GM10248 (cell line): ENCODE measurements at regions not wholly inside any gene's neighbourhood (a gene's known extent, or its start where the extent isn't known, plus 50 kb on each side); places are given as distances from the start of the nearest gene placed in this dataset.

Experiments used
- CTCF ChIA-PET: fragments of 300-600 bp; sonication (Branson Sonifier 250); formaldehyde crosslinking; extraction: SDS; loops from one replicate; lab custom pipeline; 2021; ENCODE audit warnings: antibody characterized with exemption; lab: Yijun Ruan, JAX
- POLR2A ChIA-PET: fragments of 350-650 bp; sonication (Branson Sonifier 250); formaldehyde crosslinking; extraction: SDS; loops from one replicate; lab custom pipeline; 2020; ENCODE audit warnings: antibody characterized with exemption; lab: Yijun Ruan, JAX
- DNase-seq: peaks from one replicate; pipeline ENCODE4 v3.0.0; 2012; ENCODE audit errors: extremely low spot score
- TF ChIP-seq, protein P1 (sequence below): IDR thresholded peaks from 2 replicates; pipeline ENCODE4 v1.5.1; 2012; ENCODE audit warnings: mild to moderate bottlenecking, low read depth; ENCODE audit errors: extremely low read depth, missing control alignments, control extremely low read depth

DNA sequence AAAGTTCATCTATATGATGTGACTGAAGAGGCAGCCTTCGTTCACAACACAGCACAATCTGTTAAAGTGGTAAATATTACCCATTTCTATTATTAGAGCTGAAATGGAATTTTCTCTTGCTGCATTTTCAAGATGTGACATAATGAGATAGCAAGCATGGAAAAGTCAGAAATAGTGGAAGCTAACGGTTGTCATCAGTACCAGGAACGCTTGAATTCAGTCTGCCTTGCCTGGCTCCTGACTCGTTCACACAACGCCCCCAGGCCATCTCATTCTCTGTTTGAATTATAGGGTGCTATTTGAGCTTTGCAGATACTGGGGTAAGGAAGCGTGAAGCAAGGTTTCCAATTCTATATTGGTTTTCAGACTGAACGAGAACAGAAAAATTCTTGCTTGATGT lies 116.5 kb upstream of the MAP3K7 start:
- no peak for DNase-seq
- ChIA-PET CTCF (no interaction called here), POLR2A (no interaction called here)
- TF ChIP-seq, protein P1, sequence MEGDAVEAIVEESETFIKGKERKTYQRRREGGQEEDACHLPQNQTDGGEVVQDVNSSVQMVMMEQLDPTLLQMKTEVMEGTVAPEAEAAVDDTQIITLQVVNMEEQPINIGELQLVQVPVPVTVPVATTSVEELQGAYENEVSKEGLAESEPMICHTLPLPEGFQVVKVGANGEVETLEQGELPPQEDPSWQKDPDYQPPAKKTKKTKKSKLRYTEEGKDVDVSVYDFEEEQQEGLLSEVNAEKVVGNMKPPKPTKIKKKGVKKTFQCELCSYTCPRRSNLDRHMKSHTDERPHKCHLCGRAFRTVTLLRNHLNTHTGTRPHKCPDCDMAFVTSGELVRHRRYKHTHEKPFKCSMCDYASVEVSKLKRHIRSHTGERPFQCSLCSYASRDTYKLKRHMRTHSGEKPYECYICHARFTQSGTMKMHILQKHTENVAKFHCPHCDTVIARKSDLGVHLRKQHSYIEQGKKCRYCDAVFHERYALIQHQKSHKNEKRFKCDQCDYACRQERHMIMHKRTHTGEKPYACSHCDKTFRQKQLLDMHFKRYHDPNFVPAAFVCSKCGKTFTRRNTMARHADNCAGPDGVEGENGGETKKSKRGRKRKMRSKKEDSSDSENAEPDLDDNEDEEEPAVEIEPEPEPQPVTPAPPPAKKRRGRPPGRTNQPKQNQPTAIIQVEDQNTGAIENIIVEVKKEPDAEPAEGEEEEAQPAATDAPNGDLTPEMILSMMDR = no peak

DNA sequence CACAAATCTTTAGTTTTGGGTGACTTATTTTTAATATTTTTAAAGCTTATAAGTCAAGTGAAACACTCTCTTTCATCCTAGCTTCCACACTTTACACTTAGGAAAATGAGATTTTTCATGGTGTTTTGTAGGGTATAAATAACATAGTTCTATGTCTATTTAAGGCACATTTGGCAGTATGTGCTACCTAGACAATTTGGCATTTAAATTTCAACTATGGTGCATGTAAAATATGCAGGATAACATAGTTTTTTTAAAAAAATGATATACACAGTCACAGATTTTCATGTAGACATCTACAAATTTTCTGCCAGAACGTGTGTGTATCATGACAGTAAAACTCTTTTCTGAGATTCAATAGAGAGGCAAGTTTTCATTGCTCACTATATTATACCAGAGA lies 115.1 kb upstream of the MAP3K7 start:
- CTCF ChIA-PET = interaction anchor here (0.7 to 0.9 kb wide), 2 partner anchors 45 to 192 kb away, joined by 3 read pairs; no protein-coding TSS in a partner anchor
- POLR2A ChIA-PET = no interaction called here
- TF ChIP-seq, protein P1 = no peak
- no peak for DNase-seq

DNA sequence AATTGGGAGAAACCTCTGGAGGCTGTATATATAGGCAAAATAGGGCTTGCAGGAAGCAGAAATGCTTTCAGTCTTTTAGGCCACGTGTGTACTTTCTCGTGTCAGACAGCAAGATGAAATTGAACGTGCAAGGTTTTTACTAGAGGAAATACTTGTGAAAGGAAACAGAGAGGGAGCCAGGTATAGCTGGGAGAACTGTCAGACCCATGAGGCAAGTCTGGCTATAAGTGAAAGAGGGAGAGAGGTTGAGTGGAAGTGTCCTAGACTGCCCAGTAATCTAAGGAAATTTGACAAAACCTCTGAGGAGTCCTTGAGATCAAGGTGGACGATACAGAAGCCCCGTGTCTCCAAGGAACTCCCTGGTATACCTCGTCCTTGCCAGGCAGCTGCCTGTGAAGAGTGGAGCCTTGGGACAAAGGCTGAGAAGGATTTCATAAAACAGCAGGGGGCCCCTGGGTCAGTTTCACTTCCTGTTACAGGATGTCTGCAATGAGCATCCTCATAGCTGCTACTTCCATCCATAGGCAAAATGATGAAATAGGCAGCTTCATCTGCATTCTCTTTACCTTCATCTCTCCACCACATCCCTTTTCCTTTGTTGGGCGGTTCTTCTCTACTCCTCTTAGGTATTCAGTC lies 114.4 kb upstream of the MAP3K7 start:
- CTCF ChIA-PET = interaction anchor here (0.7 to 0.9 kb wide), 2 partner anchors 45 to 192 kb away, joined by 3 read pairs; no protein-coding TSS in a partner anchor
- POLR2A ChIA-PET = no interaction called here
- DNase-seq = peak; percentile 13

DNA sequence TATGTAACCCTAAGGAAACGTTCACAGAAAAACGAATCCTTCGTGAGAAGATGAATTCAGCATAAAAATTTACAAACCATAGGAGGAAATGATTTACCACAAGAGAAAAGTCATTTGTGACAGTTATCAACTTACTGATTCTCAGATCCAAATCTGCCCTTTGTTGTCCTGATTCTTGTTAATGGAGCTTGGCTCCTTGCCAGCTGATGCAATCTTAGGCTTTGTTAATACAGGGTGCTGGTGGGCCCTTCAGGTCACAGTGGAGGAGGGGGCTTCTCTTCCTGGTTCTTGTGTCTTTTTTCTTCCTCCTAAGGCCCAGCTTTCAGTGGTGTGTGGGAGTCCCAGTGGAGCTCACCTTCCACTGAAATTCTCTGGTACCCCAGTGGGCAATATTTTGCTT lies 108.4 kb upstream of the MAP3K7 start:
- TF ChIP-seq, protein P1 = no peak
- ChIA-PET POLR2A (no interaction called here), CTCF (interaction anchor here (1.5 to 1.6 kb wide), 2 partner anchors 11 to 20 kb away, joined by 4 to 5 read pairs; no protein-coding TSS in a partner anchor)
- no peak for DNase-seq

More for the DNA sequence above, 114.4 kb upstream of the MAP3K7 start:
- TF ChIP-seq, protein P1 = no peak

DNA sequence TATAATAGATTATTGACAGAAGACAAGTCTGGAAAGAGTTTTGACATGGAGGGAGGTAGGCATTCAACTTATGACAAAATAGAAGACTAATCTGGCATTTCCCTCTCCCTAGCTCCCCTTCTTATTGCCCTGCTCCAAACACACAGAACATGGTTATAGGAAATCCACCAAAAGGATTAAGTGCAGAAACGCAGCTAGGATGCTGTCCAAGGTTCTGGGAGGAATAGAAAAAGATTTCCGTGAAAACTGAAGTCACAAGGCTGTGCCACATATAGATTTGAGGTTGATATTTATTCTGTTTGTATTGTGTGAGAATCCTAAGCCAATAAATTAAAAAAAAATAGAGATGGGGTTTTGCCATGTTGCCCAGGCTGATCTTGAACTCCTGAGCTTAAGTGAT lies 107.9 kb upstream of the MAP3K7 start:
- TF ChIP-seq, protein P1 = no peak
- ChIA-PET CTCF (interaction anchor here (1.5 to 1.6 kb wide), 2 partner anchors 11 to 20 kb away, joined by 4 to 5 read pairs; no protein-coding TSS in a partner anchor), POLR2A (no interaction called here)
- no peak for DNase-seq

DNA sequence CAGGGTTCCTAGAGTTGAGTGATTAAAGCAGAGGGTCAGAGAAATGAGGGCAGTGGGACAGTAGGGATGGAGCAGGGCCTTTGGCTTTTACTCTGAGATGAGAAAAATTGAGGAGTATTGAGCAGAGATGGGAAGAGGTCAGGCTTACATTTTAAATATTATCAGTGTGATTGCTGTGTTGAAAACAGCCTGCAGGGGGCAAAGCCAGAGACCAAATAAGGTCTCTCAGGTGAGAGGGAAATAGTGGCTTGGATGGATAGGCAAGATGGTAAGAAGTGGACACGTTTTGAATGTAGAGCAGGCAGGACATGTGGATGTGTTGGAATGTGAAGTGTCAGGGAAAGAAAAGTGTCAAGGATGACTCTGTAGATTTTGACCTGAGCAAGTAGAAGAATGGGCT lies 105.0 kb upstream of the MAP3K7 start:
- ChIA-PET CTCF (no interaction called here), POLR2A (no interaction called here)
- TF ChIP-seq, protein P1 = peak; percentile 14
- no peak for DNase-seq
